ENCODE measurements at regions not wholly inside any gene's neighbourhood (a gene's known extent, or its start where the extent isn't known, plus 50 kb on each side); places are given as distances from the start of the nearest gene placed in this dataset.

- TF ChIP-seq ZSCAN18 (tag by site-specific recombination; IDR thresholded peaks at IDR 0.05) = no peak
- TF ChIP-seq REST (tag by site-specific recombination; IDR thresholded peaks at IDR 0.05) = no peak
- TF ChIP-seq CTCF (tag by site-specific recombination; IDR thresholded peaks at IDR 0.05) = no peak
- no peak for TF ChIP-seq ZNF777 (tag by site-specific recombination; IDR thresholded peaks at IDR 0.05; ENCODE audit: borderline replicate concordance)
- no peak for TF ChIP-seq ZNF513 (tag by site-specific recombination; IDR thresholded peaks at IDR 0.05)
These were observed 211.4 kb downstream of the GASK1B start for GRCh38 chr4:157961229-157961990.
